Breast epithelium (tissue), 4 donors: ENCODE measurements at regions not wholly inside any gene's neighbourhood (a gene's known extent, or its start where the extent isn't known, plus 50 kb on each side); places are given as distances from the start of the nearest gene placed in this dataset.

Source experiments
- DNase-seq, 2 donors: peaks; one replicate each; pipeline ENCODE4 v3.0.0-alpha.2; 2019; ENCODE audit warnings: low spot score in 2 of 2
- H3K27ac ChIP-seq, 2 donors: fragments of 200-600 bp; sonication (generic) in 1 of 2; one replicate each; pipeline ENCODE4 v1.5.1; 2016 to 2019; ENCODE audit warnings: mild to moderate bottlenecking in 1 of 2
- H3K27me3 ChIP-seq, 2 donors: fragments of 200-600 bp; sonication (generic) in 1 of 2; one replicate each; pipeline versions ENCODE4 v1.5.1 to v1.6.0; 2017 to 2019; ENCODE audit warnings: control low read depth in 1 of 2, mild to moderate bottlenecking in 1 of 2
- H3K36me3 ChIP-seq: fragments of 200-600 bp; one replicate; pipeline ENCODE4 v1.5.1; 2019
- H3K4me1 ChIP-seq, 2 donors: fragments of 200-600 bp; sonication (generic); one replicate each; pipeline ENCODE4 v1.5.1; 2016 to 2019; ENCODE audit warnings: control low read depth in 1 of 2
- H3K4me3 ChIP-seq, 3 donors: fragments of 200-600 bp; sonication (generic); 1 replicate in 2 of 3; 2 replicates in 1 of 3; pipeline ENCODE4 v1.5.1; 2016 to 2019; ENCODE audit warnings: mild to moderate bottlenecking in 3 of 3, moderate library complexity in 2 of 3
- H3K9me3 ChIP-seq, 2 donors: fragments of 200-600 bp; sonication (generic) in 1 of 2; one replicate each; pipeline ENCODE4 v1.5.1; 2016 to 2019; ENCODE audit warnings: control low read depth in 1 of 2
- POLR2A ChIP-seq: fragments of 450-650 bp; IDR thresholded peaks from one replicate; pipeline ENCODE4 v1.6.1; 2016; ENCODE audit warnings: antibody characterized with exemption, mild to moderate bottlenecking, moderate library complexity
- POLR2AphosphoS5 ChIP-seq, 3 donors: sonication (generic); formaldehyde crosslinking; IDR thresholded peaks; one replicate each; pipeline ENCODE4 v1.6.1; 2017; ENCODE audit warnings: antibody characterized with exemption in 3 of 3
- intact Hi-C: fragments of 100-400 bp; cut with DNase I; formaldehyde crosslinking; loops from one replicate; pipeline ENCODE4 v1.15.1; 2023; ENCODE audit warnings: low total_unique reads
- TF ChIP-seq, protein P1 (sequence below), 3 donors: fragments of 450-650 bp; IDR thresholded peaks; one replicate each; pipeline ENCODE4 v1.5.1; 2016 to 2017; ENCODE audit warnings: antibody characterized with exemption in 3 of 3, mild to moderate bottlenecking in 3 of 3, moderate library complexity in 3 of 3

DNA sequence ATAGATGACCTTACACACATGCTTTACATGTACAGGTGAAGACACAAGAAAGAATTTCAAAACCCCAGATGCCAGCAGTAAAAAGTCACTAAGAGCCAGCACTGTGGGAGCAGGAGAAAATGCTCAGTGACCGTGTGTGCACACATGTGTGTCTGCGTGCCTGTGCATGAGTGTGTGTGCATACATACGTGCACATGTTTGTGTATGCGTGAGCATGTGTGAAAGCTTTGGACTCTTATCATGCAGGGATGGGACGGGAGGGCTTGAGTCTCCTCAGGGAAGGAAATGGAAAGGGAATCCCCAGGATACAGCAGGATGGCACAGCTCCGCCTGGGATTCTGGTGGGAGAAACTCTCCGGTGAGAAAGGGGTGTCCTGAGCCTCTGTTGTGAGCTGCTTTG, 121.5 kb upstream of the B3GAT1 start:
- Histone ChIP-seq H3K9me3 (no peaks in the 10 kb centered on the region), H3K4me3 (no peak overlapping the region), H3K4me1 (no peaks in the 10 kb centered on the region), H3K27me3 (peaks cover 0 to 30% of the 10 kb centered on the region in 2 donors), H3K27ac (no peak overlapping the region), H3K36me3 (no peaks in the 10 kb centered on the region)
- intact Hi-C loops = no loop called here
- TF ChIP-seq, protein P1, sequence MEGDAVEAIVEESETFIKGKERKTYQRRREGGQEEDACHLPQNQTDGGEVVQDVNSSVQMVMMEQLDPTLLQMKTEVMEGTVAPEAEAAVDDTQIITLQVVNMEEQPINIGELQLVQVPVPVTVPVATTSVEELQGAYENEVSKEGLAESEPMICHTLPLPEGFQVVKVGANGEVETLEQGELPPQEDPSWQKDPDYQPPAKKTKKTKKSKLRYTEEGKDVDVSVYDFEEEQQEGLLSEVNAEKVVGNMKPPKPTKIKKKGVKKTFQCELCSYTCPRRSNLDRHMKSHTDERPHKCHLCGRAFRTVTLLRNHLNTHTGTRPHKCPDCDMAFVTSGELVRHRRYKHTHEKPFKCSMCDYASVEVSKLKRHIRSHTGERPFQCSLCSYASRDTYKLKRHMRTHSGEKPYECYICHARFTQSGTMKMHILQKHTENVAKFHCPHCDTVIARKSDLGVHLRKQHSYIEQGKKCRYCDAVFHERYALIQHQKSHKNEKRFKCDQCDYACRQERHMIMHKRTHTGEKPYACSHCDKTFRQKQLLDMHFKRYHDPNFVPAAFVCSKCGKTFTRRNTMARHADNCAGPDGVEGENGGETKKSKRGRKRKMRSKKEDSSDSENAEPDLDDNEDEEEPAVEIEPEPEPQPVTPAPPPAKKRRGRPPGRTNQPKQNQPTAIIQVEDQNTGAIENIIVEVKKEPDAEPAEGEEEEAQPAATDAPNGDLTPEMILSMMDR (IDR thresholded peaks at IDR 0.05) = no peak
- no peak for TF ChIP-seq POLR2AphosphoS5 (IDR thresholded peaks at IDR 0.05)
- no peak for TF ChIP-seq POLR2A
- DNase-seq = no peak

GRCh38 chr11:134532921-134533421, 120.9 kb upstream of the B3GAT1 start:
- H3K4me1 ChIP-seq = no peaks in the 10 kb centered on the region
- H3K27me3 ChIP-seq = peaks cover 0 to 25% of the 10 kb centered on the region in 2 donors
- H3K36me3 ChIP-seq = no peaks in the 10 kb centered on the region
- intact Hi-C loops = no loop called here
- DNase-seq = no peak
- TF ChIP-seq, protein P1 (IDR thresholded peaks at IDR 0.05) = no peak
- TF ChIP-seq POLR2AphosphoS5 (IDR thresholded peaks at IDR 0.05) (no peak), POLR2A (no peak)
- no peak overlapping the region for H3K4me3 ChIP-seq
- no peaks in the 10 kb centered on the region for H3K9me3 ChIP-seq
- H3K27ac ChIP-seq = no peak overlapping the region

DNA sequence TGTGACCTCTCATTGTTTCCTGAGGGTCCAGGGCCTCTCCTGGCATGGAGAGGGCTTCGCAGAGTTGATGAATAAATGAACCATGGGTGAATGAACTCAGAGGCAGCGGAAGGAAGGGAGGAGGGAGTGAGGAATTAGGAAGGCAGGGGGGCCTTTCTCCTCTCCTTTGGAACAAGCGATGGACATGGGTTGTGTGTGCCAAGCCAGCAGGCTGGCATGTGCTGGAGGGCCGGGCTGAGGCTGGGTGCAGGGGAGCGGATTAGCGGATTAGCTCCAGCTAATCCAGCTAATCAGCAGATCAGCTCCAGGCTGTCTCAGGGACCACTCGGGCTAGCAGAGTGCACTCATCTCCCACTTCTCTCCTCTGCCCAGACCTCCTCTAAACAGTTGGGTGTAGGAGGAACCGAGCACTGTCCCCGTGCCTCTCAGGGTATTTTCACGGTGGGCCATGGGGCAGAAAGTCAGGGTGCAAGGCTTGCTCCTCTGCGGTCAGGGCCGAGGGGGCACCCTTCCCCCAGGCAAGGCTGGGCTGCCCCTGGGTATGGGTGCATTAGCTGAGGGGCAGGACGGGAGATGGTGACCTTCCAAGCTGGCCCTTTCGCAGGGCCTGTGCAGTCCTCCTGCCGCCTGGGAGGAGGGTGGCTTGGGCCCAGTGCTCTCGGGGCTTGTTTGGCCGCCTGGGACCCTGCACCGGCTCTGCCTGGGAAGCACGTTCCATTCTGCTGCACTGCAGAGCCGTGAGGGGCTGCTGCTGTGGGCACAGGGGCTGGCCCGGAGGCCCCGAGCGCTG, 120.3 kb upstream of the B3GAT1 start:
- Histone ChIP-seq H3K4me3 (no peak overlapping the region), H3K36me3 (no peaks in the 10 kb centered on the region), H3K27me3 (peaks cover 0 to 24% of the 10 kb centered on the region in 2 donors), H3K9me3 (no peaks in the 10 kb centered on the region), H3K4me1 (no peaks in the 10 kb centered on the region), H3K27ac (no peak overlapping the region)
- intact Hi-C loops = no loop called here
- DNase-seq = no peak
- TF ChIP-seq POLR2AphosphoS5 (IDR thresholded peaks at IDR 0.05) (no peak), POLR2A (no peak)
- TF ChIP-seq, protein P1 (IDR thresholded peaks at IDR 0.05) = no peak

DNA sequence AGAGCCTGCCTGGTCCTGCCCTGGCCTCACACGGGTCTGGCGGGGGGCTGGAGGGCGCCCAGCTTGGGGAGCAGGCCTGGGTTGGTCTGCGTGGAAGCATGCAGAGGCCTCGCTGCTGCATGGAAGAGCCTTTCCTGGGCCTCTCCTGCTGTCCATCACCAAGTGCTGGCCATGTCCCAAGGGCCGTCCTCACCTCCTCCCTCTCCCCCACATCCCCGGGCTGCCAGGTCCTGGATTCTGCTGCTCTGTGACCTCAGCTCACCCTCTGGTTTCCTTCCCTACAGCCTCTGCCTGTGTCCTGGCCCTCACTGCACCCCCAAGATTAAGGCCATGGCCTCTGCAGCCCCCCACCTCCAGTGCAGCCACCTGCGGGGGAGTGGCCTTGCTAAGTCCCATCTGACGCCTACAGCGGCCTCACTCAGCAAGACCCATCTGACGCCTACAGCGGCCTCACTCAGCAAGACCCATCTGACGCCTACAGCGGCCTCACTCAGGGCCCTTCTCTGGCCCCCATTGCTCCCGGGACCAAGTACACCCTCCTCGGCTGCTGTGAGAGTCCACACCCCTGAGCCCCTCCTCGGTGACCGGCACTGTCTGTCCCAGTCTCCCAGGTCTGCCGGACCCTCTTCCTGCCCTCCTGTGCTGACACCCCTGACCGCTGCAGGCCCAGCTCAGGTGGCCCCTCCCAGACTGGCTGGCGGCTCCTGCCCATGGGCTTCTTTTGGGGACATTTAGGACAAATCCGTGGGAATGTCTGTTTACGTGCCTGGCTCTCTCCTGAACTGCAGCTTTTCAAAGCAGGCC, 119.5 kb upstream of the B3GAT1 start:
- Histone ChIP-seq H3K36me3 (no peaks in the 10 kb centered on the region), H3K4me3 (no peak overlapping the region), H3K27ac (no peak overlapping the region), H3K27me3 (peaks cover 0 to 23% of the 10 kb centered on the region in 2 donors), H3K9me3 (no peaks in the 10 kb centered on the region), H3K4me1 (no peaks in the 10 kb centered on the region)
- no peak for DNase-seq
- intact Hi-C loops = no loop called here
- TF ChIP-seq POLR2A (no peak), POLR2AphosphoS5 (IDR thresholded peaks at IDR 0.05) (no peak)

DNA sequence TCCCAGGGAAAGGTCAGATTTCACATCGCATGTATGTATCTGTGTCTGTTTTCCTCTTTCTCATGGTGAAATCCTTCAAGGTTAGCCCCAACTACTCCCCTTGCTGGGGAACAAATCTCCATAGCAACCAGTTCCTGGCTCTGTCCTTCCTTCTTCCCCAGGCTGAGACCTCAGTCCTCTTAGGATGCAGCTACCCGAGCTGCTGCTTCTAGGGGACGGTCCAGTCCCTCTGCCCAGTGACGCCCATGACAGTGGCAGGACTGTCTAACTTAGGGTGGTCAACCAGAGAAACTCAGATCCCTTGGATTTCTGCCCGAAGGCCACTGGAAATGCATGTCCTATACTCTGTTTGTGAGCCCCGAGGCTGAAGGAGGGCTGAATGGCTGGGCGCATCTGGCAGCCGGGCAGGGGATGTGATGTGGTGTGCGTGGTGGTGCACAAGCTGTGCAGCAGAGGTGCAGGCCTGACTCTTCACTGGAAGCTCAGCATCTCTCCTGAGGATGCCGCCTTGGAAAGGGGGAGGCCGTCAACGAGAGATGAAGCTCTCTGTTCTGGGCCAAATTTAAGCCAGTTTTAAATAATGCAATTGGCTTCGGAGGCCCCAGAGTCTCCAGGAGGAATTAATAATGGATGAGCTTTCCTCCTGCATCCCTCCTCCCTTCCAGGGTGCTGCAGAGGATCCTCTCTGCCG, 118.7 kb upstream of the B3GAT1 start:
- Histone ChIP-seq H3K4me1 (no peaks in the 10 kb centered on the region), H3K36me3 (no peaks in the 10 kb centered on the region), H3K4me3 (no peak overlapping the region), H3K27ac (no peak overlapping the region), H3K27me3 (peaks cover 0 to 16% of the 10 kb centered on the region in 2 donors), H3K9me3 (no peaks in the 10 kb centered on the region)
- intact Hi-C loops = no loop called here
- DNase-seq = no peak
- no peak for TF ChIP-seq POLR2AphosphoS5 (IDR thresholded peaks at IDR 0.05)
- TF ChIP-seq POLR2A = no peak
- TF ChIP-seq, protein P1 (IDR thresholded peaks at IDR 0.05) = no peak
